Activated CD4-positive, alpha-beta T cell treated with anti-CD3 and anti-CD28 coated beads, Interleukin-2, amount 10 ng/mL, durations not matched to agents 7 days and 5 days (primary cell): ENCODE measurements at regions not wholly inside any gene's neighbourhood (a gene's known extent, or its start where the extent isn't known, plus 50 kb on each side); places are given as distances from the start of the nearest gene placed in this dataset.

ENCODE experiments used
- CTCF ChIA-PET: fragments of 350-600 bp; sonication (Branson Sonifier 250); formaldehyde crosslinking; loops from one replicate; lab custom pipeline; 2021; ENCODE audit warnings: antibody characterized with exemption; lab: Charles Lee
- POLR2A ChIA-PET: fragments of 350-600 bp; sonication (Branson Sonifier 250); formaldehyde crosslinking; loops from one replicate; lab custom pipeline; 2021; ENCODE audit warnings: antibody characterized with exemption; lab: Charles Lee
- DNase-seq: peaks from one replicate; pipeline ENCODE4 v3.0.0-alpha.2; 2020
- H3K27ac Mint-ChIP-seq: one replicate; pipeline ENCODE4 v1.8.0; 2021; ENCODE audit warnings: mild to moderate bottlenecking, moderate library complexity, mixed read lengths
- H3K27me3 Mint-ChIP-seq: one replicate; pipeline ENCODE4 v1.8.0; 2021; ENCODE audit warnings: mixed read lengths
- H3K36me3 Mint-ChIP-seq: one replicate; pipeline ENCODE4 v1.8.0; 2021; ENCODE audit warnings: low read depth, mixed read lengths
- H3K4me1 Mint-ChIP-seq: one replicate; pipeline ENCODE4 v1.8.0; 2021; ENCODE audit warnings: mixed read lengths
- H3K4me3 Mint-ChIP-seq: one replicate; pipeline ENCODE4 v1.8.0; 2021; ENCODE audit warnings: mild to moderate bottlenecking, moderate library complexity, mixed read lengths
- H3K9me3 Mint-ChIP-seq: one replicate; pipeline ENCODE4 v1.8.0; 2021; ENCODE audit warnings: mixed read lengths

DNA sequence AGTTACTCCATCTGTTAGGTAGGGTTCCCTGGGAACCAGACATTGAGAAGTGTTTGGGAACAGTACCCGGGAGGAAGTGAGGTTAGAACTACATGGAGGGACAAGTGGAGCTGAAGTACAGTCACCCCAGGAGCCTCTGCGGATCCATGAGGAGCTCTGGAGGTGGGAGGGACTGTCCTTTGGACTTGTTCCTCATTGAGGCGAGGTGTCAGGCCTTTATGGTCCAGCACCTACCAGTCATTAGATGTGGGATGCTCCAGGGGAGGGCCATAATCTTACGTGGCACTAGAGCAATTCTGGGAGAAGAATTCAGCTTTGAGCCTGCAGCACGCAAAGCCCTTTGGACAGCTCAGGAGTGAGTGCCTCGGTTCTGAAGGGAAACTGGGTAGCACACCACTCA is 142.8 kb downstream of the DACT1 start:
- POLR2A ChIA-PET = no interaction called here
- H3K4me1 Mint-ChIP-seq = no peaks in the 10 kb centered on the region
- H3K4me3 Mint-ChIP-seq = no peak overlapping the region
- no peaks in the 10 kb centered on the region for H3K9me3 Mint-ChIP-seq
- H3K27me3 Mint-ChIP-seq = no peaks in the 10 kb centered on the region
- H3K36me3 Mint-ChIP-seq = no peaks in the 10 kb centered on the region
- DNase-seq = no peak
- no peak overlapping the region for H3K27ac Mint-ChIP-seq
- CTCF ChIA-PET = no interaction called here

DNA sequence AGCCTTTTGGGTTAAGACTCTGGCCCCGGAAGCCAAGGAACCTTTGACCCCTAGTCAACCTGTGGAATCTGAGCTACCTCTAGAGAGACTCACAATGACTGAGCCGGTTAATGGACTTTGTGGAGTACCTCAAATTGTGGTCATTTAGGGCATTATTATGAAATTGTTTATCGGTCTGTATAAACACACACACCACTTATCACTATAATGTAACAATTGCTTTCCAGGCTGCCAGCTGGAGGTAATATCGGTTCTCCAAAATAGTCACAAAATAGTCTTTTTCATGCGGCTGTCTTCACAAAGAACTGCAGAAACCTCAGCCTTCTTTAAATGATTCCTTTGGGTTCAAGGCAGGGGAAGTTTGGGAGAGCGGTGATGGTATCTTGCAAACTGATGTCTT is 144.2 kb downstream of the DACT1 start:
- H3K4me1 Mint-ChIP-seq = no peaks in the 10 kb centered on the region
- POLR2A ChIA-PET = no interaction called here

DNA sequence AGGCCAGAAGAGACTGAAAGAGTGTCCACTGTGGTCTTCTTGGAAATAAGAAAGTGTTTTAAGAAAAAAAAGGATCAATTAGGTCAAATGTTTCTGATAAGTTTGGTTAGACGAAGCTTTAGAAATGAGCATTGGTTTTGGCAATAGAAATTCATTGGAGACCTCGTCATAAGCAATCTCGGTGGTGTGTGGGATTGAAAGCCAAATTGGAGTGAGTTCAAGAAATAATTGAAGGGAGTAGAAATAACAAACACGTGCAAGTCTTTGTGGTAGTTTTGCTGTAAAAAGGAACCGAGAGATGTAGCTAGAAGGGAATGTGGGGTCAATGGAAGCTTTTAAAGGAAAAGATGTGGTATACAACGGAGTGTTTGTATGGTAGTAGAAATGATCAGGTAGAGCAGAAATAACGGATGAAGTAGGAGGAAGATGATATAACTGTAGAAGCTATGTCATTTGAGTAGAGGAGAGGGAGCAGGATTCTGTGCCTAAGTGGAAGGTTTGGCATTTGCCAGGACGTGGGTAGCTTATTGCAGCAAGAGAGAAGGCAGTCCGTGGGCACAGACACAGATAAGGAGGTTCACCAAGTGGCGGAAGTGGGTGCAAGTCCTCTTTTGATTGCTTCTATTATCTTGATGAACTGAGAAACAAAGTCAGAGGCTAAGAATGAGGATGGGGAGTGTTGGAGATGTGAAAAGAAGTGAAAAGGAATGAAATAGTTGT is 146.2 kb downstream of the DACT1 start:
- ChIA-PET CTCF (interaction anchor here (0.5 to 0.7 kb wide), 2 partner anchors 98 to 265 kb away, joined by 3 read pairs; no protein-coding TSS in a partner anchor), POLR2A (no interaction called here)
- Mint-ChIP-seq H3K9me3 (no peaks in the 10 kb centered on the region), H3K27me3 (peaks cover 4% of the 10 kb centered on the region), H3K27ac (no peak overlapping the region), H3K4me1 (no peaks in the 10 kb centered on the region), H3K4me3 (no peak overlapping the region), H3K36me3 (no peaks in the 10 kb centered on the region)
- DNase-seq = no peak

More for the DNA sequence above, 144.2 kb downstream of the DACT1 start:
- Mint-ChIP-seq H3K36me3 (no peaks in the 10 kb centered on the region), H3K4me3 (no peak overlapping the region), H3K27ac (no peak overlapping the region), H3K27me3 (no peaks in the 10 kb centered on the region), H3K9me3 (no peaks in the 10 kb centered on the region)
- CTCF ChIA-PET = no interaction called here
- DNase-seq = no peak

DNA sequence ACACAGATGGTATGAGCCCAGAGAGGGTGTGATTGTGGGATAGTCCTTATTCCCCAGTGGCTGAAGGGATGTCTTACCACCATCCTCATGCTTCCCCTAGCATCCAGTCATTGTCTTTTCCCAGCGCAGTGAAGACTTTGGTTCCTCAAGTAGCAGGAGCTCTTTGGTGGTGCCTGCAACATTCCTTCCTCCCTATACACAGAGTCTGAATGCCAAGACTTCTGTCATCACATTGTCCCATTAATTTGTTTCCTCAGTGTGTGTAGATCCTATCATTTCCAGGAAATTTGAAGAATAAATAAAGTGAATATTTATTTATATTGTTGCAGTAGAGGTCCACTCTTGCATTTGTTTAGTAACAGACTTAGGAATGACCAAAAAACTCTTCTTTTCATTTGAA is 147.2 kb downstream of the DACT1 start:
- peaks cover 4% of the 10 kb centered on the region for H3K27me3 Mint-ChIP-seq
- CTCF ChIA-PET = no interaction called here
- no peak overlapping the region for H3K4me3 Mint-ChIP-seq
- no peaks in the 10 kb centered on the region for H3K9me3 Mint-ChIP-seq
- H3K36me3 Mint-ChIP-seq = no peaks in the 10 kb centered on the region
- H3K27ac Mint-ChIP-seq = no peak overlapping the region
- POLR2A ChIA-PET = no interaction called here
- no peaks in the 10 kb centered on the region for H3K4me1 Mint-ChIP-seq
- no peak for DNase-seq

DNA sequence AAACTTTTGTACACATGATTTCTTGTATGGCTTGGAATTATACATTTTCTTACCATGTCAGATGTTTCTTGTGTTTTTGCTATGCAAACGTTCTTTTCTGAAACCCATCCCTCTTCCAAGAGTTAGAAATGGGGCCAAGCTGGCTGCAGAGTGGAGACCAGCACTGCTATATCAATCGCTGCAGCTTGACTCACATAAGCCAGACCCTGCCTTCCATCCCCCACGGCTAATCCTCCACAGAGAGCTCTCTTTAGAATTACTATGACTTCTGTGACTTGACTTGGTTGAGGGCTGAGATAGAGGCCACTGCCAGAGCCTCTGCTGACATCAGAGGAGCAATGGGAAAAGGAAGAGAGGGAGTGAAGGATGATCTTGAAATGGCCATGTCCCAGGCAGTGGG is 147.9 kb downstream of the DACT1 start:
- H3K4me3 Mint-ChIP-seq = no peak overlapping the region
- no peak for DNase-seq
- H3K9me3 Mint-ChIP-seq = no peaks in the 10 kb centered on the region
- H3K4me1 Mint-ChIP-seq = no peaks in the 10 kb centered on the region
- no peak overlapping the region for H3K27ac Mint-ChIP-seq
- ChIA-PET POLR2A (no interaction called here), CTCF (no interaction called here)
- H3K36me3 Mint-ChIP-seq = no peaks in the 10 kb centered on the region
- H3K27me3 Mint-ChIP-seq = peaks cover 4% of the 10 kb centered on the region

DNA sequence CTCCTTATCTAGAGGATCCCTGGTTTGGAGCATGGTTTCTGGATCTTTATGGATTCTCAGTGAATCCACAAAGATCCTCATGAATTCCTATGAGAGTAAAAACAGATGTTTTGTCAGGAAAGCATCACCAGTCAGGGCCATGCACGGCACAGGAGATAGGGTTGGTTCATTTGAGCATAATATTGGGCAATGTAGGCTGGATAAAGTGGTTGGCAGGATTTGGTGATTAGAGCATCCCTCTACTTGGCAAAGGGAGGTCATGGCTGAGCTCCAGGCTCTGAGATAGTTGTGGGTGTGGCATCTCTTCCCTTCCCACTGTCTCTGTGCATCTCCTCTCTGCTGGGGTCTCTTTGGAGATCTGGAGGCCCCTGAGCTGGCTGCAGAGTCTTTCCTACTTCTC is 149.8 kb downstream of the DACT1 start:
- peaks cover 4% of the 10 kb centered on the region for H3K27me3 Mint-ChIP-seq
- H3K27ac Mint-ChIP-seq = no peak overlapping the region
- ChIA-PET CTCF (interaction anchor here (1.0 kb wide), 1 partner anchor 147 kb away, joined by 3 read pairs; no protein-coding TSS in a partner anchor), POLR2A (no interaction called here)
- no peaks in the 10 kb centered on the region for H3K36me3 Mint-ChIP-seq
- no peaks in the 10 kb centered on the region for H3K4me1 Mint-ChIP-seq
- H3K9me3 Mint-ChIP-seq = no peaks in the 10 kb centered on the region
- no peak overlapping the region for H3K4me3 Mint-ChIP-seq
- DNase-seq = no peak

DNA sequence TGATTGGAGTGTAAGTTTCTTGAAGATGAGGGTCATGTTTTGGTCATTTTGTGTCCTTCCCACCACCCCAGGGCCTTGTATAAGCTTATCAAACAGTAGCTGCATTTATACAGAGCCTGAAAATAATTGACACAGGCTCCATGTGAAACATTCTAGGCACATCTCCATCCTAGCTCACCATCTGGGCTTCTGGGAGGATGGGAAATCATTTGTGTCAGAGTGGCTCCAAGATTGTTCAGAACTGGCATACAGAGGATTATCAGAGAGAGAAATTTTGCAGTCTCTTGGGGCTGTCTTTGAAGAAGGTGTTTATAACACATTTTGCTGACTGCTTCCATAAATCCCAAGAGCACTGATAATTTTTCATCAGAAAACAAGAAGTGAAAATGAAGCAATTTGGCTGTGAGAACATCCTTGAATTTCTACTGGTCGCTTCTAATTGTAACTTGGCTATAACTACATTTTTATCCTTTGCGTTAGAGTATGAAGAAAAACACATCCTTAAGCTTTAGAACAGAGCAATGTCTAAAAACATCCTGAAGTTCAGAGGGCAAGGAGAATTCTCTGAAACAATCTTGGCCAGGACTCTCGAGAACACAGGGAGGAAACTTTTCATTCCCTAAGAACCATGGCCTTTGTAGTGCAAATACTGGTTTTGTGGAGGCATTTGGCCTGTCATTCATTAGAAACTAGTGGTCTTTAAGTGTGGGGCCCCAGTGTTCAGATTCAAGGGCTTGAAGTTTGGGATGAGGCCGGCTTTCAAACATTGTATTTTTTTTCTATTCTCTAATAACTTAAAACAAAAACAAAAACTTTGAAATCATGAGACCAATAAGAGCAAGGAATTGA is 151.1 kb downstream of the DACT1 start:
- CTCF ChIA-PET = interaction anchor here (0.6 to 1.0 kb wide), 2 partner anchors 55 to 148 kb away, joined by 3 read pairs; no protein-coding TSS in a partner anchor

DNA sequence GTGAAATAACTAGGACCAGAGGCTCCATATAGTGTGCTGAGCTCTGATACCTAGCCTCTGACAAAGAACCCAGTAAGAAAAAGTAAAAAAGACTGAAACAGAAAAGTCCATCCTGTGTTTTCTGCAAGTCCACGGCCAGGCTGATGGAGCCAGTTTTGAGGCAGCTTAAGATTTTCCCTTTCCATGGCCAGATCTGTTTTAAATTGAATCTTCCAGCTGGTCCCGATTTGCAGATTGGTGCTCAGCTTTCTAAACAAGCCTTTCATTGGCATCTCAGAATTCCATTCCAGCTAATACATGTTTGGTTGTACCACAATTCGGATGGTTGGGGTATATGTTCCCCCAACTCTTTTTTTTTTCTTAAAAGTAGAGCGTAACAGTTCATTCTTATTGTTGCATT is 152.0 kb downstream of the DACT1 start:
- DNase-seq = no peak
- Mint-ChIP-seq H3K27me3 (peaks cover 9% of the 10 kb centered on the region), H3K4me3 (no peak overlapping the region), H3K4me1 (no peaks in the 10 kb centered on the region), H3K36me3 (no peaks in the 10 kb centered on the region), H3K9me3 (no peaks in the 10 kb centered on the region), H3K27ac (no peak overlapping the region)
- CTCF ChIA-PET = interaction anchor here (0.6 to 0.7 kb wide), 3 partner anchors 9 to 56 kb away, joined by 3 read pairs; no protein-coding TSS in a partner anchor
- POLR2A ChIA-PET = no interaction called here

More for the DNA sequence above, 151.1 kb downstream of the DACT1 start:
- no peak for DNase-seq
- Mint-ChIP-seq H3K9me3 (no peaks in the 10 kb centered on the region), H3K27ac (no peak overlapping the region), H3K27me3 (peaks cover 9% of the 10 kb centered on the region), H3K4me1 (no peaks in the 10 kb centered on the region), H3K4me3 (no peak overlapping the region), H3K36me3 (no peaks in the 10 kb centered on the region)
- POLR2A ChIA-PET = no interaction called here

DNA sequence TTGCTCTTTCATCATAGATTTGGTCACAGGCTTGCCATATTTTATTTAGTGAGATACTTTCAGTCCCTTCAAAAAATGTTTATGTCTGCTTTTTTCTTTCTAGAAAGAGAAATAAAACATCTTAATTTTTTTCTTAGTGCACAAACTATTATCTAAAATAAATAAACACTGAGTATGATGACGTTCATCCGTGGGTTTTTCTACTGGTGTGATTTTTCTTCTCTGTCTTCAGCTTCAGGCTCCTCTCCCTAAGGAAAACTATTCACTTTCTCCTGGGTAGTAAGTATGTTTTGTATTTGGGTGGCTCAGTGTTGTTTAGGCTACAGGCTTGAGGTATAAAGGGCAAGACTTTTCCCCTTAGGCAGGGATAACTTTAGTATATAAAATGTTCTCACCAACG is 154.7 kb downstream of the DACT1 start:
- POLR2A ChIA-PET = no interaction called here
- no peak for DNase-seq
- no peaks in the 10 kb centered on the region for H3K4me1 Mint-ChIP-seq
- H3K4me3 Mint-ChIP-seq = no peak overlapping the region
- H3K9me3 Mint-ChIP-seq = no peaks in the 10 kb centered on the region
- peaks cover 13% of the 10 kb centered on the region for H3K27me3 Mint-ChIP-seq
- CTCF ChIA-PET = no interaction called here
- H3K36me3 Mint-ChIP-seq = no peaks in the 10 kb centered on the region
- no peak overlapping the region for H3K27ac Mint-ChIP-seq

DNA sequence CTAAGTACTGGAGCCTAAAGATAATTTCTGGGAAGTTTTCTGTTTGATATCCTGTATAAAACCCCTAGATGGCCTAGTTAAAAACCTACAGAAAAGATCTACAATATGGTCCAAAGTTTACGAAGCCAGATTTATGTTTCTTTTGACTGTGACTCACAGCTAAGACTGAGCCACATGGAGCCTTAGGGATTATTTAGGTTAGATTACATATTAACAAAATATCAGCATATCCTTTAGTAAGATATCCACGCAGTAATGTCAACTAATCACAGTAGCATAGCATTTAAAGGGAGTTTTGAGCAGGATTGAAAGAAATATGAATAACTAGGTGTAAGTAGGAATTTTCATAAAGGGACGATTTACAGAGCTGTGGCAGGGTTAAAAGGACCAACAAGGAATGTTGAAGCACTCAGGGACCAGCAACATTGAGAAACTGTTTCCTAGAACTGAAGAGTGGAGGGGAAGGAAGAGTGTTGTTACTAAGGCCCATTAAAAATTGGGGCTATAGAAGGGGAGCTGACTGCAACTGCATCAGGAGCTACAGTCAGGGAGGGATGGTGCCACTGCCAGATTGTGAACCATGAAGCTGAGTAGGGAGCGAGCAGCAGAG is 155.5 kb downstream of the DACT1 start:
- H3K4me1 Mint-ChIP-seq = no peaks in the 10 kb centered on the region
- H3K9me3 Mint-ChIP-seq = no peaks in the 10 kb centered on the region
- no peak for DNase-seq
- H3K27me3 Mint-ChIP-seq = peaks cover 15% of the 10 kb centered on the region
- H3K36me3 Mint-ChIP-seq = no peaks in the 10 kb centered on the region
- no peak overlapping the region for H3K27ac Mint-ChIP-seq
- no peak overlapping the region for H3K4me3 Mint-ChIP-seq
- POLR2A ChIA-PET = no interaction called here
- CTCF ChIA-PET = no interaction called here

DNA sequence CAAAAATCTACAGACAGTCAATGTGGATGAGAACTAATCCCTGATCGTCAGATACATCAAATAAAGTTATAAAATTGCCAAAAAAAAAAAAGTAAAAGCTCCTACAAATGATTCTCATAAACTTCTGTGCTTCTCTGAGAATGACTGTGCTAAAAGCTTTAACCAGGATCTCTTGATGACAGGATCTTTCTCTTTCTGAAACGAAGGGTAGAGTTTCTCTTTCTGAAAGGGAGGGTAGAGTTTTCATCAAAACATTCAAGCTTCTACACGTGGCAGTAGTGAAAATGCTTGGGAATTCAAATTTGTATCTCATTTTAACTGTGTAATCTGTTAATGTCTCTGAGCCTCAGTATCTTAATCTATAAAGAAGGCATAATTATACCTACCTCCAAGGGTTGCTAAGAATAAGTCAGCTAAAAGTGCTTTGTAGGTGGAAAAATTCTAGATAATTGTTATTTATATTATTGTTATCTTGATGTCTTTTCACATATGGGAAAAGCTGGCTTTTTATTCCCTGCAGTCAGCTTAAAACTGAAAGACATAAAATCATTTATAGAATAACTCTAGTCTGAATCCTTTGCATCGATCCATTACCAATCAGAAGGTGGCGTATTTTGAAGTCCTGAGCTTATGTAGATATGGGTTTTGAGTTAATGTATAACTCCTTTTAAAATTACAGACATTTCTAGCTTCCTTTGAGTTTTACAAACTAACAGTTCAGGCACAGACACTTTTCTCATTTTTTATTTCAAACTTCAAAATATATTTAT is 157.4 kb downstream of the DACT1 start:
- POLR2A ChIA-PET = interaction anchor here (0.6 kb wide), 1 partner anchor 93 kb away, joined by 4 read pairs; no protein-coding TSS in a partner anchor
- no peaks in the 10 kb centered on the region for H3K36me3 Mint-ChIP-seq
- H3K4me3 Mint-ChIP-seq = no peak overlapping the region
- DNase-seq = no peak
- H3K4me1 Mint-ChIP-seq = no peaks in the 10 kb centered on the region
- H3K27ac Mint-ChIP-seq = no peak overlapping the region
- H3K9me3 Mint-ChIP-seq = no peaks in the 10 kb centered on the region
- peaks cover 11% of the 10 kb centered on the region for H3K27me3 Mint-ChIP-seq
- CTCF ChIA-PET = interaction anchor here (1.0 kb wide), 1 partner anchor 29 kb away, joined by 3 read pairs; no protein-coding TSS in a partner anchor

DNA sequence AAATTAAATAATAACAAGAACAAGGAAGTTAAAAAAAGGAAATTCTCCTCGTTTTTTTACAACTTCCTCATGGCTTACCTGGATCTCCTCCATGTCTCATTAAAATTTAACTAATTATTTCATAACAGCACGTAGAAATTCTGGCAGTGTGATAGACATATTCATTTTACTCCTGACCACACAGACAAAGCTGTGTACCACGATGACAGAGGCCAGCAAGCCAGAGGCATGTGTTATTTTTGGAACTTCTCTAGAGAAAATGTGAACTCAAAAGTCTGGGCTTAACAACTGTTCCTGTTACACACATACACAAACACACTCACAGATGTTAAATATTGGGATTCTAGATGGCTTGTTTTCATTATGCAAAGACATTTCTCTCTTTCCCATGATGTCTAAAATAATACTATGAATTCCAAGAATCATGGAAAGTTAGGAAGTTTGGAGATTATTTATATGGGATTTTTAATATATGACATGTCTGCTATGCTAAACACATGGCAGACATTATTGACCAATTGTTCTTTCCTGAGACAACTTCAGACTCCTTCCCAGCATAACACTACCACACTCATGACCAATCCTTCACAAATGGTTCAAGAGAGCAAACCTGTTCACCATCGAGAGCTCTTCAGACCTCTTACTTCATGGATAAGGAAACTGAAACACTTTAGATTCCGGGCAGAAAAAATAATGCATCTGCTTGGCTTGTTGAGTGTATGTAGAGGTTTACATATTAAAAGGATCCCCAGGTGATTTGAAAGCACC is 158.7 kb downstream of the DACT1 start:
- POLR2A ChIA-PET = no interaction called here

More for the DNA sequence above, 158.7 kb downstream of the DACT1 start:
- Mint-ChIP-seq H3K4me1 (no peaks in the 10 kb centered on the region), H3K27me3 (peaks cover 12% of the 10 kb centered on the region), H3K4me3 (no peak overlapping the region), H3K36me3 (no peaks in the 10 kb centered on the region), H3K9me3 (no peaks in the 10 kb centered on the region), H3K27ac (no peak overlapping the region)
- DNase-seq = no peak
- CTCF ChIA-PET = no interaction called here
